ENCODE measurements at regions not wholly inside any gene's neighbourhood (a gene's known extent, or its start where the extent isn't known, plus 50 kb on each side); places are given as distances from the start of the nearest gene placed in this dataset.

- TF ChIP-seq CHD7 (IDR thresholded peaks at IDR 0.05; ENCODE audit: insufficient replicate concordance, low read length) (no peak), ASH2L (IDR thresholded peaks at IDR 0.05; ENCODE audit: low read length) (no peak), EGR1 (IDR thresholded peaks at IDR 0.05; ENCODE audit: borderline replicate concordance, low read depth, low read length) (no peak), BRCA1 (IDR thresholded peaks at IDR 0.05; ENCODE audit: low read depth, low read length) (no peak), SIX5 (IDR thresholded peaks at IDR 0.05; ENCODE audit: low read depth, low read length) (no peak), TEAD4 (IDR thresholded peaks at IDR 0.05; ENCODE audit: low read depth, low read length) (no peak), SP2 (IDR thresholded peaks at IDR 0.05; ENCODE audit: low read length) (no peak), YY1 (IDR thresholded peaks at IDR 0.05; ENCODE audit: low read depth, low read length) (no peak), KDM1A (IDR thresholded peaks at IDR 0.05; ENCODE audit: borderline replicate concordance, low read length) (no peak), TBP (IDR thresholded peaks at IDR 0.05; ENCODE audit: low read depth, low read length) (no peak), MAX (IDR thresholded peaks at IDR 0.05) (no peak), SUZ12 (IDR thresholded peaks at IDR 0.05; ENCODE audit: low read length) (no peak)
Measured at GRCh38 chr2:134149904-134150303, 104.0 kb upstream of the MGAT5 start (continued).

Measured in H1 (cell line).